Retinal pigment epithelial cell (primary cell): ENCODE measurements at regions not wholly inside any gene's neighbourhood (a gene's known extent, or its start where the extent isn't known, plus 50 kb on each side); places are given as distances from the start of the nearest gene placed in this dataset.
"Not testable (repeated sequence)": the region's sequence is repeated elsewhere in the genome, so short reads cannot be mapped to it uniquely, and the experiment has no call there.

Experiments used
- DNase-seq: peaks from one replicate; pipeline ENCODE4 v3.0.0-alpha.2; 2010; ENCODE audit warnings: low read depth
- H3K4me3 ChIP-seq: 2 replicates; pipeline ENCODE4 v1.5.1; 2011; ENCODE audit warnings: mild to moderate bottlenecking, low read length, control low read depth, moderate library complexity
- TF ChIP-seq, protein P1 (sequence below): conservative IDR thresholded peaks from 2 replicates; pipeline ENCODE4 v1.5.1; 2011; ENCODE audit warnings: low read depth, low read length, control low read depth, inconsistent platforms

DNA sequence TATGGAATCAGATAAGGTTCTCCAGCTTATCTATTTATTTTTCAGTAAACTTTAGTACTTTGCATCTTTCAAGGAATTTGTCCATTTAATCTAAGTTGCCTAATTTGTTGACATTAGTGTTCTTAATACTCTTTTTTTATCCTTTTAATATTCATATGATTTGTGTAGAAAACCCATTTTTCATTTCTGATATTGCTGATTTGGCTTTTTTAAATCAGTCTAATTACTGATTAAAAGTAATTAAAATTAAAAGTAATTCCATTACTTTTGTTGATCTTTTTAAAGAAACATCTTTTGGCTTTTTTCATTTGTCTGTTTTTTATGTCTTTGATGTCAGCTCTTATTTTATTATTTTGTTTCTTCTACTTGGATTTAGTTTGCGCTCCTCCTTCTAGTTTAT is 101.2 kb downstream of the CGGBP1 start:
- DNase-seq: no peak
- TF ChIP-seq, protein P1, sequence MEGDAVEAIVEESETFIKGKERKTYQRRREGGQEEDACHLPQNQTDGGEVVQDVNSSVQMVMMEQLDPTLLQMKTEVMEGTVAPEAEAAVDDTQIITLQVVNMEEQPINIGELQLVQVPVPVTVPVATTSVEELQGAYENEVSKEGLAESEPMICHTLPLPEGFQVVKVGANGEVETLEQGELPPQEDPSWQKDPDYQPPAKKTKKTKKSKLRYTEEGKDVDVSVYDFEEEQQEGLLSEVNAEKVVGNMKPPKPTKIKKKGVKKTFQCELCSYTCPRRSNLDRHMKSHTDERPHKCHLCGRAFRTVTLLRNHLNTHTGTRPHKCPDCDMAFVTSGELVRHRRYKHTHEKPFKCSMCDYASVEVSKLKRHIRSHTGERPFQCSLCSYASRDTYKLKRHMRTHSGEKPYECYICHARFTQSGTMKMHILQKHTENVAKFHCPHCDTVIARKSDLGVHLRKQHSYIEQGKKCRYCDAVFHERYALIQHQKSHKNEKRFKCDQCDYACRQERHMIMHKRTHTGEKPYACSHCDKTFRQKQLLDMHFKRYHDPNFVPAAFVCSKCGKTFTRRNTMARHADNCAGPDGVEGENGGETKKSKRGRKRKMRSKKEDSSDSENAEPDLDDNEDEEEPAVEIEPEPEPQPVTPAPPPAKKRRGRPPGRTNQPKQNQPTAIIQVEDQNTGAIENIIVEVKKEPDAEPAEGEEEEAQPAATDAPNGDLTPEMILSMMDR: no peak

DNA sequence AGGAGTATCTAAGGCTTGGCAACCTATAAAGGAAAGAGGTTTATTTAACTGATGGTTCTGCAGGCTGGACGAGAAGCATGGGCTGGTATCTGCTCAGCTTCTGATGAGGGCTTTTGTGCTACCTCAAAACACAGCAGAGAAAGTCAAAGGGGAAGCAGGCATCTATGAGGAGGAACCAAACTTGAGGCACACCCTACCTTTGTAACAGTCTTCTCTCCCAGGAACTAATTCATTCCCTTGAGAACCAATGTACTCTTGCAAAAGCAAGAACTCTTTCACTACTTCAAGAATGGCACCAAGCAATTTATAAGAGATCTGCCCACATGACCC is 109.0 kb downstream of the CGGBP1 start:
- TF ChIP-seq, protein P1: no peak
- DNase-seq: no peak

More for the DNA sequence above, 101.2 kb downstream of the CGGBP1 start:
- H3K4me3 ChIP-seq: no peak overlapping the region

GRCh38 chr3:87949189-87949878 is 109.5 kb downstream of the CGGBP1 start:
- TF ChIP-seq, protein P1: no peak
- no peak overlapping the region for H3K4me3 ChIP-seq
- no peak for DNase-seq

More for the DNA sequence above, 109.0 kb downstream of the CGGBP1 start:
- H3K4me3 ChIP-seq: no peak overlapping the region

DNA sequence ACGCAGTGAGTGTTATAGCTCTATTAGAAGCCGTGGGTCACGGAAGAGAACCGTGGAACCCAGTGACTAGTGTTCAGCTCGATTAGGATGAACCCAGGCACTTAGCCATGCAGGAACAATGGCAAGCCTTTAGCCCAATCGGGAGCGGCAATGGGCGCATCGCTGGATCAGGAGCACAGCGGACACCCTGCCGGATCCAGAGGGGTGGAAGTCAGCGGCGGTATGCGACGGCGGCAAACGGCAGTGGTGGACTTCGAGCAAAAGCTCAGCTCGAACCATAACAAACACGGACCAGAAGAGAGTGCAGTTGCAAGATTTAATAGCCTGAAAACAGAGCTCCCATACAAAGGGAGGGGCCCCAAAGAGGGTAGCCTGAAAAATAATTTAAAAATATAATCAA is 112.8 kb downstream of the CGGBP1 start:
- not testable (repeated sequence) for H3K4me3 ChIP-seq, DNase-seq

DNA sequence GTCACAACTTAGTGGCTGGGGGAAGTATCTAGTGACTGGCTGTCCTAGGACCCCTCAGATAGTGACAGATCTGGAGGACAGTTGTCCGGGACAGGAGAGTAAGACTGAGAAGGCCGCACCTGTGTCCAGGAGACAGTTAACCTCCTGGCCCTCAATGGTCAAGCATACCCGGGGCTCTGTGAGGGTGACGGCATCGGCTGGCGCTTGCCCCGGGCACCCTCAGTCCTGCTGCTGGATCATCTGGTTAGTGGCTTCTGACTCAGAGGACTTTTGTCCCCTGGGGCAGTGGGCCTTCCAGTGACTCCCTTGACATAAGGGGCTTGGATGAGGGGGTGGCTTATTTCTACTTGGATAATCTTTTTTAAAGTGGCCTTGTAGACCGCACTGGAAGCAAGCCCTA is 116.5 kb downstream of the CGGBP1 start:
- H3K4me3 ChIP-seq, DNase-seq: not testable (repeated sequence)

DNA sequence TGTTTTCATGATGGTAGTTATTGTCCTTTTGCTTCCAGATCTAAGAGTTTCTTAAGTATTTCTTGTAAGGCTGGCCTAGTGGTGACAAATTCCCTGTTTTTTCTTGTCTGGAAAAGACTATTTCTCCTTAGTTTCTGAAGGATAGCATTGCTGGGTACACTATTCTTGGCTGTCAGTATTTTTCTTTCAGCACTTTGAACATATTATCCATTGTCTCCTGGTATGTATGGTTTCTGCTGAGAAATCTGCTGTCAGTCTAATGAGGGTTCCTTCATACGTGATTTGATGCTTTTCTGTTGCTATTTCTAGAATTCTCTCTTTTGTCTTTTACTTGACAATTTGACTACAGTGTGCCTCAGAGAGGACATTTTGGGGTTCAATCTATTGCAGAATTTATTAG is 134.3 kb downstream of the CGGBP1 start:
- H3K4me3 ChIP-seq: no peak overlapping the region
- TF ChIP-seq, protein P1: no peak
- no peak for DNase-seq

- no peak overlapping the region for H3K4me3 ChIP-seq
- TF ChIP-seq, protein P1: no peak
- DNase-seq: no peak
Measured at GRCh38 chr3:87920549-87920948, 138.3 kb downstream of the CGGBP1 start.

DNA sequence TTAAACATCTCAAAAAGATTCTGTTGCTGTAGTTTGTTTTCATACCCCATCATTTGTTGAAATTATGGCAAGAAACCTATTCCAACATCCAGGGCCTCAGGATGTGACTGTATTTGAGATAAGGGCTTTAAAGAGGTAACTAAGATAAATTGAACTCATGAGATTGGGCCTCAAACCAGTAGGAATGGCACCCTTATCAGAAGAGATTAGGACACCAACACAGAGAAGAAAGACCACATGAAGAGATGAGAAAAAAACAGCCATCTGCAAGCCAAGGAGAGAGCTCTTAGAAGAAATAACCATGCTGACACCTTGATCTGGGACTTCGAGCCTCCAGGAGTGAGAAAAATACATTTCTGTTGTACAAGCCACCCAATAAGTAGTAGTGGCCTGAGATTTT is 157.7 kb downstream of the CGGBP1 start:
- no peak for DNase-seq
- TF ChIP-seq, protein P1: no peak
- H3K4me3 ChIP-seq: no peak overlapping the region
